ENCODE measurements at regions not wholly inside any gene's neighbourhood (a gene's known extent, or its start where the extent isn't known, plus 50 kb on each side); places are given as distances from the start of the nearest gene placed in this dataset.
A peak's percentile ranks its signal among the peaks of the same experiment; 100 is the strongest.

- DNase-seq = no peak
Measured at GRCh38 chr3:177924261-177924660, 612.0 kb upstream of the KCNMB2 start.

GRCh38 chr3:177928172-177928873 is 607.9 kb upstream of the KCNMB2 start:
- no peak for DNase-seq

GRCh38 chr3:177929310-177929709 is 606.9 kb upstream of the KCNMB2 start:
- no peak for DNase-seq

- no peak for DNase-seq
Measured at GRCh38 chr3:177930771-177931170, 605.5 kb upstream of the KCNMB2 start.

- DNase-seq = no peak
Measured at GRCh38 chr3:177931346-177931745, 604.9 kb upstream of the KCNMB2 start.

- DNase-seq = no peak
Measured at GRCh38 chr3:177932346-177932745, 603.9 kb upstream of the KCNMB2 start.

GRCh38 chr3:177932750-177933660 is 603.2 kb upstream of the KCNMB2 start:
- no peak for DNase-seq

- DNase-seq = no peak
Measured at GRCh38 chr3:177934001-177934891, 602.0 kb upstream of the KCNMB2 start.

- no peak for DNase-seq
Measured at GRCh38 chr3:177935047-177935446, 601.2 kb upstream of the KCNMB2 start.

- no peak for DNase-seq
Measured at GRCh38 chr3:177936721-177937120, 599.5 kb upstream of the KCNMB2 start.

- no peak for DNase-seq
Measured at GRCh38 chr3:177942911-177943310, 593.3 kb upstream of the KCNMB2 start.

GRCh38 chr3:177944228-177944661 is 592.0 kb upstream of the KCNMB2 start:
- no peak for DNase-seq

GRCh38 chr3:177946048-177946447 is 590.2 kb upstream of the KCNMB2 start:
- no peak for DNase-seq

- no peak for DNase-seq
Measured at GRCh38 chr3:177946497-177946896, 589.7 kb upstream of the KCNMB2 start.

GRCh38 chr3:177946936-177947335 is 589.3 kb upstream of the KCNMB2 start:
- DNase-seq = no peak

GRCh38 chr3:177947901-177948300 is 588.3 kb upstream of the KCNMB2 start:
- no peak for DNase-seq

- no peak for DNase-seq
Measured at GRCh38 chr3:177948716-177949425, 587.4 kb upstream of the KCNMB2 start.

- DNase-seq = no peak
Measured at GRCh38 chr3:177959188-177959587, 577.0 kb upstream of the KCNMB2 start.

- peak; percentile 54 for DNase-seq
Measured at GRCh38 chr3:177960014-177960413, 576.2 kb upstream of the KCNMB2 start.

GRCh38 chr3:177960722-177961121 is 575.5 kb upstream of the KCNMB2 start:
- no peak for DNase-seq

GRCh38 chr3:177961784-177962183 is 574.5 kb upstream of the KCNMB2 start:
- no peak for DNase-seq

- DNase-seq = no peak
Measured at GRCh38 chr3:177966493-177966892, 569.7 kb upstream of the KCNMB2 start.

Data from hindlimb muscle (tissue), 1 donor.